Lung (tissue), 11 donors: ENCODE measurements at regions not wholly inside any gene's neighbourhood (a gene's known extent, or its start where the extent isn't known, plus 50 kb on each side); places are given as distances from the start of the nearest gene placed in this dataset.

Experiments
- ATAC-seq: fragments of 200-7000 bp; cut with Tn5 transposase; one replicate; pipeline ENCODE4 v1.9.1; 2020; ENCODE audit warnings: moderate number of reproducible peaks; ENCODE audit not compliant: insufficient read depth, low FRiP score
- DNase-seq, 3 donors: peaks; one replicate each; pipeline ENCODE4 v3.0.0-alpha.2; 2013 to 2017
- H3K27ac ChIP-seq, 2 donors: one replicate each; pipeline ENCODE4 v1.5.1; 2013; ENCODE audit warnings: mild to moderate bottlenecking in 2 of 2, moderate library complexity in 2 of 2, control low read depth in 1 of 2, inconsistent platforms in 1 of 2, low read depth in 1 of 2, low read length in 1 of 2
- H3K27me3 ChIP-seq, 3 donors: one replicate each; pipeline ENCODE4 v1.5.1; 2013; ENCODE audit warnings: low read length in 2 of 3; ENCODE audit not compliant: control insufficient read depth in 3 of 3, insufficient read depth in 3 of 3
- H3K36me3 ChIP-seq, 4 donors: one replicate each; pipeline ENCODE4 v1.5.1; 2013; ENCODE audit warnings: low read length in 4 of 4, mild to moderate bottlenecking in 1 of 4, moderate library complexity in 1 of 4; ENCODE audit not compliant: control insufficient read depth in 4 of 4, insufficient read depth in 4 of 4
- H3K4me1 ChIP-seq, 5 donors: one replicate each; pipeline ENCODE4 v1.5.1; 2013; ENCODE audit warnings: low read length in 5 of 5, mild to moderate bottlenecking in 2 of 5, moderate library complexity in 1 of 5; ENCODE audit not compliant: control insufficient read depth in 5 of 5, insufficient read depth in 5 of 5
- H3K4me3 ChIP-seq: one replicate; pipeline ENCODE4 v1.5.1; 2013; ENCODE audit warnings: mild to moderate bottlenecking, control low read depth, moderate library complexity
- H3K9ac ChIP-seq, 2 donors: one replicate each; pipeline ENCODE4 v1.5.1; 2013; ENCODE audit warnings: low read length in 2 of 2, control low read depth in 1 of 2; ENCODE audit not compliant: insufficient read depth in 1 of 2
- H3K9me3 ChIP-seq, 4 donors: one replicate each; pipeline ENCODE4 v1.5.1; 2013; ENCODE audit warnings: low read length in 3 of 4, mild to moderate bottlenecking in 1 of 4, moderate library complexity in 1 of 4; ENCODE audit not compliant: control insufficient read depth in 4 of 4, insufficient read depth in 3 of 4
- CTCF ChIP-seq: IDR thresholded peaks from 2 replicates; pipeline ENCODE4 v1.5.1; 2012; ENCODE audit warnings: mild to moderate bottlenecking; ENCODE audit errors: control extremely low read depth, extremely low read depth
- WGBS, 2 donors: extraction: QIAGEN DNeasy Blood & Tissue Kit; methylation state at CpG; one replicate each; pipeline ENCODE4 v1.1.7; 2013; 5-methylcytosine and 5-hydroxymethylcytosine counted together
- donor health status: control.
- donor health status: control.
- donor health status: Bipolar disorder and iron deficiency.
- donor health status: healthy.
- donor health status: DM: yes; HTN: yes; CAD: no.

DNA sequence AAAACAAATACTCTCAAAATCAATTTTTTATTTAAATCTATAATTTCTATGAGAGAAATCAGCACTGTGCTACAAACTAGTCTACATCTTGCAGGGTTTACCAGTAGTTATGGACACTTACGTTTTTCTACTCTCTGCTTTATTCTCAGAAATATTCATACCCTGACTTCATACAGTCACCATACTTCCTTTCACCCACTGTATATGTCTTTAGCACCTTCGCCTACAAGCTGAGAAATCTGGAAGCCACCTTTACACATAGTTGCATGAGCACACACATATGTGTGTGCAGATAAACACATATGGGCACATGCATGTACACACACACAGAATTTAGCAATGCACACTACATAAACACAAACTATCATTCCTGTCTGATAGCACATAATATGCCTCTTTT lies 177.0 kb downstream of the ST8SIA4 start:
- no peak for TF ChIP-seq CTCF
- H3K27ac ChIP-seq = no peak overlapping the region
- no peaks in the 10 kb centered on the region for H3K9me3 ChIP-seq

DNA sequence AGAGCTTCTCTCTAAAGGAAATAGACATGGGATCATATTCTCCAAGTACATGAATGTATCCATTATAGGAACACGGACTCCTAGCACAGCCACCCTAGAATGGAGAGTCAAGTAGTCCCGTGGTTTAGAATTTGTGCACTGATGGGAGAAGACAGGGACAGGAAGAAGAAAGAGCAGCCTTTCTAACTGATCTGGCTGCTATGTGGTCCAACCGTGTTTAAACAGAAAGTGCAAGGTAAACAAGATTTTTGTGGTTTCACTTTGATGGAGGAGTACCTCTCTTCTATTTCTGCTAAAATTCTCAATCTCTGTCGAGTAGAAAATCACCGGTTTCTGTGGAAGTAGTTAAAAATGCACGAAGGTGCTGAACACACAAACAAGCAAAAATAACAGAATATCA lies 171.3 kb downstream of the ST8SIA4 start:
- no peak for ATAC-seq
- 17 to 27% methylated on average over 6 of the region's 6 CpGs for WGBS, 2 donors
- no peak for TF ChIP-seq CTCF
- H3K27ac ChIP-seq = no peak overlapping the region
- H3K27me3 ChIP-seq = no peaks in the 10 kb centered on the region
- H3K4me1 ChIP-seq = peaks cover 0 to under 1% (median 0%) of the 10 kb centered on the region in 5 donors
- no peaks in the 10 kb centered on the region for H3K36me3 ChIP-seq
- H3K9me3 ChIP-seq = no peaks in the 10 kb centered on the region
- peak in 1 of 3 donors; percentile 8 for DNase-seq
- H3K4me3 ChIP-seq = no peak overlapping the region
- no peak overlapping the region for H3K9ac ChIP-seq

More for the DNA sequence above, 177.0 kb downstream of the ST8SIA4 start:
- Histone ChIP-seq H3K27me3 (no peaks in the 10 kb centered on the region), H3K36me3 (no peaks in the 10 kb centered on the region), H3K4me3 (no peak overlapping the region), H3K9ac (no peak overlapping the region), H3K4me1 (peaks cover 0 to 4% (median 0%) of the 10 kb centered on the region in 5 donors)
- 82 to 92% methylated on average over 2 of the region's 2 CpGs for WGBS, 2 donors
- ATAC-seq (no peak), DNase-seq (no peak)

DNA sequence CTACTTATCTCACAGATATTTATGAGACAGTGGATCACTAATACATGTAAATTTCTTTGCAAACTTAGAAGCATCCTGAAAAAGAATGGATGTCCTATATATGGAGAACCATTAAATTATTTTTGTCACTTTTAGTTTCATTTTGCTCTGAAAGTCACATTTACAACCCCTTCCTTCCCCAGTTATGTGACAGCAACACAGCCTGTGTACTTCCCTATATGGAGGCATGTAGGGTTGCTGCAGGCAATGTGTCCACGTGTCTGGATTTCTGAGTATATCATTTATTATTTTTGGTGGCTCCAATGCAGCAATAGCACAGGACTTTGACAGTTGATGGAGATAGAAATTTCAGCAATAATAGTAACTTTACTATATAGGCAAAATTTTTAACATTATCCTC lies 156.4 kb downstream of the ST8SIA4 start:
- TF ChIP-seq CTCF = no peak
- Histone ChIP-seq H3K9ac (no peak overlapping the region), H3K36me3 (no peaks in the 10 kb centered on the region), H3K27ac (no peak overlapping the region), H3K9me3 (no peaks in the 10 kb centered on the region), H3K27me3 (no peaks in the 10 kb centered on the region), H3K4me1 (no peaks in the 10 kb centered on the region), H3K4me3 (no peak overlapping the region)
- peak; percentile 41 for ATAC-seq
- WGBS, 2 donors = 31 to 46% methylated on average over 1 of the region's 1 CpG
- no peak for DNase-seq

- H3K27me3 ChIP-seq = no peaks in the 10 kb centered on the region
- DNase-seq (no peak), ATAC-seq (no peak)
- no peaks in the 10 kb centered on the region for H3K9me3 ChIP-seq
- TF ChIP-seq CTCF = no peak
- no peak overlapping the region for H3K4me3 ChIP-seq
- WGBS, 2 donors = 85 to 87% methylated on average over 8 of the region's 8 CpGs
- no peaks in the 10 kb centered on the region for H3K4me1 ChIP-seq
- H3K9ac ChIP-seq = no peak overlapping the region
- H3K27ac ChIP-seq = no peak overlapping the region
- no peaks in the 10 kb centered on the region for H3K36me3 ChIP-seq
These were observed 153.3 kb downstream of the ST8SIA4 start for GRCh38 chr5:100749771-100750284.
